ENCODE measurements at regions not wholly inside any gene's neighbourhood (a gene's known extent, or its start where the extent isn't known, plus 50 kb on each side); places are given as distances from the start of the nearest gene placed in this dataset.
"Not testable (repeated sequence)": the region's sequence is repeated elsewhere in the genome, so short reads cannot be mapped to it uniquely, and the experiment has no call there.

GRCh38 chr14:56416213-56416612, 163.4 kb upstream of the TMEM260 start:
- FAIRE-seq = no peak
- no peak for TF ChIP-seq PAX5 (IDR thresholded peaks at IDR 0.05; ENCODE audit: insufficient read depth, low read length, severe bottlenecking)
- no peak for TF ChIP-seq TAF1 (IDR thresholded peaks at IDR 0.05; ENCODE audit: low read depth, low read length)
- TF ChIP-seq SPI1 (IDR thresholded peaks at IDR 0.05; ENCODE audit: low read depth, low read length) = no peak
- TF ChIP-seq POLR2A (IDR thresholded peaks at IDR 0.05; ENCODE audit: low read depth, low read length) = no peak
- TF ChIP-seq POU2F2 (IDR thresholded peaks at IDR 0.05; ENCODE audit: low read depth, low read length) = no peak
- TF ChIP-seq POLR2AphosphoS5 (IDR thresholded peaks at IDR 0.05; ENCODE audit: low read depth, low read length) = no peak
- DNase-seq (ENCODE audit: insufficient read length, low spot score) = no peak

- FAIRE-seq (no peak), DNase-seq (ENCODE audit: insufficient read length, low spot score) (no peak)
- TF ChIP-seq SPI1 (IDR thresholded peaks at IDR 0.05; ENCODE audit: low read depth, low read length) = no peak
- no peak for TF ChIP-seq PAX5 (IDR thresholded peaks at IDR 0.05; ENCODE audit: insufficient read depth, low read length, severe bottlenecking)
- no peak for TF ChIP-seq POLR2A (IDR thresholded peaks at IDR 0.05; ENCODE audit: low read depth, low read length)
- no peak for TF ChIP-seq POU2F2 (IDR thresholded peaks at IDR 0.05; ENCODE audit: low read depth, low read length)
- TF ChIP-seq TAF1 (IDR thresholded peaks at IDR 0.05; ENCODE audit: low read depth, low read length) = no peak
- no peak for TF ChIP-seq POLR2AphosphoS5 (IDR thresholded peaks at IDR 0.05; ENCODE audit: low read depth, low read length)
These were observed 162.4 kb upstream of the TMEM260 start for GRCh38 chr14:56417173-56417572.

- TF ChIP-seq POLR2AphosphoS5 (IDR thresholded peaks at IDR 0.05; ENCODE audit: low read depth, low read length) (no peak), POU2F2 (IDR thresholded peaks at IDR 0.05; ENCODE audit: low read depth, low read length) (no peak), TAF1 (IDR thresholded peaks at IDR 0.05; ENCODE audit: low read depth, low read length) (no peak), POLR2A (IDR thresholded peaks at IDR 0.05; ENCODE audit: low read depth, low read length) (no peak), SPI1 (IDR thresholded peaks at IDR 0.05; ENCODE audit: low read depth, low read length) (no peak), PAX5 (IDR thresholded peaks at IDR 0.05; ENCODE audit: insufficient read depth, low read length, severe bottlenecking) (no peak)
- FAIRE-seq = no peak
- DNase-seq (ENCODE audit: insufficient read length, low spot score) = no peak
These were observed 159.8 kb upstream of the TMEM260 start for GRCh38 chr14:56419750-56420149.

- FAIRE-seq (no peak), DNase-seq (ENCODE audit: insufficient read length, low spot score) (no peak)
- TF ChIP-seq SPI1 (IDR thresholded peaks at IDR 0.05; ENCODE audit: low read depth, low read length) = no peak
- no peak for TF ChIP-seq POLR2A (IDR thresholded peaks at IDR 0.05; ENCODE audit: low read depth, low read length)
- TF ChIP-seq TAF1 (IDR thresholded peaks at IDR 0.05; ENCODE audit: low read depth, low read length) = no peak
- no peak for TF ChIP-seq POLR2AphosphoS5 (IDR thresholded peaks at IDR 0.05; ENCODE audit: low read depth, low read length)
- TF ChIP-seq POU2F2 (IDR thresholded peaks at IDR 0.05; ENCODE audit: low read depth, low read length) = no peak
- no peak for TF ChIP-seq PAX5 (IDR thresholded peaks at IDR 0.05; ENCODE audit: insufficient read depth, low read length, severe bottlenecking)
These were observed 157.4 kb upstream of the TMEM260 start for GRCh38 chr14:56422221-56422620.

GRCh38 chr14:56422703-56423213, 156.8 kb upstream of the TMEM260 start:
- FAIRE-seq (no peak), DNase-seq (ENCODE audit: insufficient read length, low spot score) (no peak)
- TF ChIP-seq POLR2AphosphoS5 (IDR thresholded peaks at IDR 0.05; ENCODE audit: low read depth, low read length) (no peak), POLR2A (IDR thresholded peaks at IDR 0.05; ENCODE audit: low read depth, low read length) (no peak), POU2F2 (IDR thresholded peaks at IDR 0.05; ENCODE audit: low read depth, low read length) (no peak), TAF1 (IDR thresholded peaks at IDR 0.05; ENCODE audit: low read depth, low read length) (no peak), SPI1 (IDR thresholded peaks at IDR 0.05; ENCODE audit: low read depth, low read length) (no peak), PAX5 (IDR thresholded peaks at IDR 0.05; ENCODE audit: insufficient read depth, low read length, severe bottlenecking) (no peak)

- no peak for FAIRE-seq
- no peak for DNase-seq (ENCODE audit: insufficient read length, low spot score)
- no peak for TF ChIP-seq POLR2A (IDR thresholded peaks at IDR 0.05; ENCODE audit: low read depth, low read length)
- no peak for TF ChIP-seq POU2F2 (IDR thresholded peaks at IDR 0.05; ENCODE audit: low read depth, low read length)
- TF ChIP-seq TAF1 (IDR thresholded peaks at IDR 0.05; ENCODE audit: low read depth, low read length) = no peak
- TF ChIP-seq POLR2AphosphoS5 (IDR thresholded peaks at IDR 0.05; ENCODE audit: low read depth, low read length) = no peak
- no peak for TF ChIP-seq PAX5 (IDR thresholded peaks at IDR 0.05; ENCODE audit: insufficient read depth, low read length, severe bottlenecking)
- no peak for TF ChIP-seq SPI1 (IDR thresholded peaks at IDR 0.05; ENCODE audit: low read depth, low read length)
These were observed 156.1 kb upstream of the TMEM260 start for GRCh38 chr14:56423544-56423943.

- no peak for TF ChIP-seq PAX5 (IDR thresholded peaks at IDR 0.05; ENCODE audit: insufficient read depth, low read length, severe bottlenecking)
- TF ChIP-seq TAF1 (IDR thresholded peaks at IDR 0.05; ENCODE audit: low read depth, low read length) = no peak
- DNase-seq (ENCODE audit: insufficient read length, low spot score) = no peak
- FAIRE-seq = no peak
These were observed 148.6 kb upstream of the TMEM260 start for GRCh38 chr14:56431013-56431412.

- no peak for DNase-seq (ENCODE audit: insufficient read length, low spot score)
- TF ChIP-seq POLR2A (IDR thresholded peaks at IDR 0.05; ENCODE audit: low read depth, low read length) (no peak), TAF1 (IDR thresholded peaks at IDR 0.05; ENCODE audit: low read depth, low read length) (no peak), PAX5 (IDR thresholded peaks at IDR 0.05; ENCODE audit: insufficient read depth, low read length, severe bottlenecking) (no peak), SPI1 (IDR thresholded peaks at IDR 0.05; ENCODE audit: low read depth, low read length) (no peak), POU2F2 (IDR thresholded peaks at IDR 0.05; ENCODE audit: low read depth, low read length) (no peak), POLR2AphosphoS5 (IDR thresholded peaks at IDR 0.05; ENCODE audit: low read depth, low read length) (no peak)
- FAIRE-seq = no peak
These were observed 129.9 kb upstream of the TMEM260 start for GRCh38 chr14:56449670-56450213.

GRCh38 chr14:56452940-56453339, 126.7 kb upstream of the TMEM260 start:
- DNase-seq (ENCODE audit: insufficient read length, low spot score) = no peak
- no peak for FAIRE-seq
- TF ChIP-seq PAX5 (IDR thresholded peaks at IDR 0.05; ENCODE audit: insufficient read depth, low read length, severe bottlenecking) (no peak), POU2F2 (IDR thresholded peaks at IDR 0.05; ENCODE audit: low read depth, low read length) (no peak), TAF1 (IDR thresholded peaks at IDR 0.05; ENCODE audit: low read depth, low read length) (no peak), POLR2AphosphoS5 (IDR thresholded peaks at IDR 0.05; ENCODE audit: low read depth, low read length) (no peak), SPI1 (IDR thresholded peaks at IDR 0.05; ENCODE audit: low read depth, low read length) (no peak), POLR2A (IDR thresholded peaks at IDR 0.05; ENCODE audit: low read depth, low read length) (no peak)

- not testable (repeated sequence) for DNase-seq (ENCODE audit: insufficient read length, low spot score); FAIRE-seq
These were observed 124.9 kb upstream of the TMEM260 start for GRCh38 chr14:56454680-56455079.
